GM06990 (cell line): ENCODE measurements at regions not wholly inside any gene's neighbourhood (a gene's known extent, or its start where the extent isn't known, plus 50 kb on each side); places are given as distances from the start of the nearest gene placed in this dataset.

ENCODE experiments used
- DNase-seq: peaks from one replicate; pipeline ENCODE4 v3.0.0-alpha.2; 2011; ENCODE audit not compliant: insufficient read length; ENCODE audit errors: extremely low read depth
- H3K27me3 ChIP-seq: replicated peaks from 2 replicates; pipeline ENCODE4 v1.6.0; 2011; ENCODE audit warnings: low read length; ENCODE audit not compliant: control insufficient read depth, insufficient read depth
- H3K36me3 ChIP-seq: 2 replicates; pipeline ENCODE4 v1.5.1; 2011; ENCODE audit warnings: low read length; ENCODE audit not compliant: control insufficient read depth, insufficient read depth
- H3K4me3 ChIP-seq: replicated peaks from 2 replicates; pipeline ENCODE4 v1.5.1; 2011; ENCODE audit warnings: low read depth, mild to moderate bottlenecking, control low read depth, low read length
- TF ChIP-seq, protein P1 (sequence below): IDR thresholded peaks from 2 replicates; pipeline ENCODE4 v1.5.1; 2011; ENCODE audit warnings: low read length, control low read depth, mild to moderate bottlenecking, inconsistent platforms; ENCODE audit not compliant: insufficient read depth, poor library complexity, severe bottlenecking

DNA sequence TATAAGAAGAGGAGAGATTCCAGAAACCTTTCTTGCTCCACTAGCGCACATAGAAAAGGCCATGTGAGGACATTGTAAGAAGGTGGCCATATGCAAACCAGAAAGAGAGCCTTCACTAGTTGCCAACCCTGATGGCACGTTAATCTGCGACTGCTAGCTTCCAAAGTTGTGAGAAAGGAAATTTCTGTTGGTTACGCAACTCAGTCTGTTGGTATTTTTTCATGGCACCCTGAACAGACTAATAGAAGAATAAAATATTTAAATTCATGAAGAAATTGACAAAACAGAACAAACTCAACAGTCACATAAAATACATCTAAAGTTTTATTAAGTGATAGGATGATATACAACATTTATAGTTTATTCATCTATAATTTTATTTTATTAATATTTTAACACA, 625.9 kb upstream of the NRXN1 start:
- Histone ChIP-seq H3K4me3 (no peak overlapping the region), H3K27me3 (no peaks in the 10 kb centered on the region), H3K36me3 (no peaks in the 10 kb centered on the region)
- TF ChIP-seq, protein P1, sequence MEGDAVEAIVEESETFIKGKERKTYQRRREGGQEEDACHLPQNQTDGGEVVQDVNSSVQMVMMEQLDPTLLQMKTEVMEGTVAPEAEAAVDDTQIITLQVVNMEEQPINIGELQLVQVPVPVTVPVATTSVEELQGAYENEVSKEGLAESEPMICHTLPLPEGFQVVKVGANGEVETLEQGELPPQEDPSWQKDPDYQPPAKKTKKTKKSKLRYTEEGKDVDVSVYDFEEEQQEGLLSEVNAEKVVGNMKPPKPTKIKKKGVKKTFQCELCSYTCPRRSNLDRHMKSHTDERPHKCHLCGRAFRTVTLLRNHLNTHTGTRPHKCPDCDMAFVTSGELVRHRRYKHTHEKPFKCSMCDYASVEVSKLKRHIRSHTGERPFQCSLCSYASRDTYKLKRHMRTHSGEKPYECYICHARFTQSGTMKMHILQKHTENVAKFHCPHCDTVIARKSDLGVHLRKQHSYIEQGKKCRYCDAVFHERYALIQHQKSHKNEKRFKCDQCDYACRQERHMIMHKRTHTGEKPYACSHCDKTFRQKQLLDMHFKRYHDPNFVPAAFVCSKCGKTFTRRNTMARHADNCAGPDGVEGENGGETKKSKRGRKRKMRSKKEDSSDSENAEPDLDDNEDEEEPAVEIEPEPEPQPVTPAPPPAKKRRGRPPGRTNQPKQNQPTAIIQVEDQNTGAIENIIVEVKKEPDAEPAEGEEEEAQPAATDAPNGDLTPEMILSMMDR: no peak
- no peak for DNase-seq

DNA sequence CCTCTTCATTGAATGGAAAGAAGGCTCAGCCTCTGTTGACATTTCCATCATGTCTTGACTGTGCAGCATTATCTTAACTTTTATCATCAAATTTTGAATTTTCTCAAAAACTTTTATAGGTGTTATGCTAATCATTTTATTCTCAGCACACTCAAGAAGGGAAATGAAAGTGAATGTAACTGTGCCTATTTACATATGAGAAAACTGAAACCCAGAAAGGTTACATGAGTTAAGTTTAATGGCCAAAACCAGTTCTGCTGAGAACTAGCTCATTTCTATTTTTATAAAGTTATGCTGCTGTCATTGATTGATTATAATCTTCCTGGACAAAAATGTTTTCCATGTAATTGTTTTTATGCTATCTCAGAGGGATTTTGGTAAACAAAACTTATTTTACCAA, 618.8 kb upstream of the NRXN1 start:
- Histone ChIP-seq H3K4me3 (no peak overlapping the region), H3K27me3 (no peaks in the 10 kb centered on the region), H3K36me3 (no peaks in the 10 kb centered on the region)
- no peak for DNase-seq
- TF ChIP-seq, protein P1: no peak

DNA sequence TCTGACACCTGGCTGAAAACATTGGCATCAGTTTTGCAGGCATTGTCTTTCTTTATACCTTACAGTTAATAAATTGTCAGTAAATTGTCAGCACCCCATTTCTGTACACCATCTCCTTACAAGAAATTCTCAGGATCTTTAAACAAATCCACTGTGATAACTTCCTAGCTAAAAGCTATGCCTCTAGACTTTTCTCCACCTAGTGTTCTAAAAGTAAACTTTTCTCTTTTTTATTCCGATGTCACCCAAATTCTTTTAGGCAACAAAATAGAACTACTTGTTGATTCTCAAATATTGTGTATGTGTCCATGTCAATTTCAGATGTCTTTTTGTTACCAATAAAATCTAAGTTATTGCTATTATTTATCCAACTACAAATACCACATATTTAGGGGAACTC, 617.4 kb upstream of the NRXN1 start:
- Histone ChIP-seq H3K36me3 (no peaks in the 10 kb centered on the region), H3K27me3 (no peaks in the 10 kb centered on the region), H3K4me3 (no peak overlapping the region)
- TF ChIP-seq, protein P1: no peak
- DNase-seq: no peak

DNA sequence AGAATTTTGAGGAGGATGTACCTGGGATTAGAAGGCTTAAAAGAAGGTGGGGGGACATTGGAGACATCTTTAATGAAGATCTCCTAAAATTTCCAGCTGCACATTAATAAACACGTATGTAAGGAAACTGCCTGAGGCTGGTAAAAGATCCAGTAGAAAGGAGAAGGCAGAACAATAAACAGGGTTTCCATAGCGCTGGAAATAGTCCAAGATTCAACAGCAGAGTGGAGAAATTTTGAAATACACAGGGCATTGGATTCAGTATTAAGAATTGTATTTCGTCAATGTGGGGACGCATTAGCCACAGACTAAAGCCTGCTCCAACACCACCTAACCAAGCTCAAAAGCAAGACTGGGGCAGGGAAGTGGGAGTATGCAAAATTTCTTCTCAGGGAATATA, 606.9 kb upstream of the NRXN1 start:
- no peak for DNase-seq
- H3K4me3 ChIP-seq: no peak overlapping the region
- TF ChIP-seq, protein P1: no peak
- H3K27me3 ChIP-seq: no peaks in the 10 kb centered on the region
- H3K36me3 ChIP-seq: no peaks in the 10 kb centered on the region

DNA sequence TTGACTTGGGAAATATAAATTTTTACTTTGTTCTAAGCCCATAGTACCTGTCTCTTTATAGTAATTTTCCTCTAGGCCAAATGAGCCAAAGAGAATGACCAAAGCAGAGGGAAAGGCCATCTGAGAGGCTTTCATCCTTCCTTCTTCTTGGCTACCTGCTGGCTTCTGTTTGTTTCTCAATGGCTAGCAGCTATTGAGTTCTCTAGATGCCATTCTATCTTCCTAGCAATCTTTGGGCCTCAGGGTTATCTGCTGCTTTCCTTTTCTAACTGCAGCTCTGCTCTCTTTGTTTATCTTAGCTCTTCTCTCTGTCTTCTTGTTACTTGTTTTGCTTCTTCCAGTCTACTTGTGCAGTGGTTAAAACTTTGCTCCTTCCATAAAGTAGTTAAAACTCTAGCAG, 601.1 kb upstream of the NRXN1 start:
- no peak overlapping the region for H3K4me3 ChIP-seq
- H3K27me3 ChIP-seq: no peaks in the 10 kb centered on the region
- DNase-seq: no peak
- TF ChIP-seq, protein P1: no peak
- no peaks in the 10 kb centered on the region for H3K36me3 ChIP-seq

DNA sequence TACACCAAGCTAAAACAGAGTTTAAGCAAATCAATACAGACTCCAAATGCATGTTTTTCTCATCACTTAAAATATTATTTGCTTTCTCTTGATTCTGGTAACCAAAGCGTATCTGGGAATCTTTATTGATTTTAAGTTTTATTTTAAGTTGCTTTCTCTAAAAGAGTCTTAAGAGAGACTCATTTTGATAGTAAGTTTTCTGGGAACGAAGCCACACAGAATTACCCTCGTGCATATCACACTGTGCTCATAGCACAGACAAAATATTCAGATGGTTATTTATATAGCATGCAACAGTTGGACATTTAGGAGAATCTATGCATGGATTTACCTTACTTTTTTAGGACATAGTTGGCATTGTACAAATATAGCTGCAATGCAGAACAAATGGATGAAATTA, 597.5 kb upstream of the NRXN1 start:
- no peak for DNase-seq
- Histone ChIP-seq H3K36me3 (no peaks in the 10 kb centered on the region), H3K4me3 (no peak overlapping the region), H3K27me3 (no peaks in the 10 kb centered on the region)
- TF ChIP-seq, protein P1: no peak
